HL-60 (cell line): ENCODE measurements at regions not wholly inside any gene's neighbourhood (a gene's known extent, or its start where the extent isn't known, plus 50 kb on each side); places are given as distances from the start of the nearest gene placed in this dataset.

Experiments
- DNase-seq, 2 experiments: peaks; one replicate each; pipeline ENCODE4 v3.0.0-alpha.2; 2010 to 2020; ENCODE audit warnings: low read depth in 1 of 2, low spot score in 1 of 2
- H3K27ac ChIP-seq: fragments of 250-450 bp; sonication (Bioruptor Pico); replicated peaks from 2 replicates; pipeline ENCODE4 v1.5.1; 2020; ENCODE audit warnings: mild to moderate bottlenecking, moderate library complexity
- H3K27me3 ChIP-seq: fragments of 250-450 bp; sonication (Bioruptor Pico); 2 replicates; pipeline ENCODE4 v1.5.1; 2021; ENCODE audit warnings: mild to moderate bottlenecking, moderate library complexity; ENCODE audit not compliant: insufficient read depth, poor library complexity, severe bottlenecking
- H3K4me3 ChIP-seq: replicated peaks from 2 replicates; pipeline ENCODE4 v1.5.1; 2011; ENCODE audit warnings: mild to moderate bottlenecking, control low read depth, low read length; ENCODE audit not compliant: insufficient read depth
- GABPA ChIP-seq: IDR thresholded peaks from 2 replicates; pipeline ENCODE4 v1.6.1; 2012; ENCODE audit warnings: low read depth
- POLR2AphosphoS5 ChIP-seq: IDR thresholded peaks from 2 replicates; pipeline ENCODE4 v1.6.1; 2012; ENCODE audit warnings: low read depth
- REST ChIP-seq: IDR thresholded peaks from 2 replicates; pipeline ENCODE4 v1.6.1; 2012; ENCODE audit warnings: low read depth; ENCODE audit not compliant: insufficient replicate concordance
- SPI1 ChIP-seq: IDR thresholded peaks from 2 replicates; pipeline ENCODE4 v1.6.1; 2012; ENCODE audit warnings: low read depth, mild to moderate bottlenecking, borderline replicate concordance
- TF ChIP-seq, protein P1 (sequence below): IDR thresholded peaks from one replicate; pipeline ENCODE4 v1.5.1; 2011; ENCODE audit warnings: low read length, control low read depth, inconsistent platforms; ENCODE audit not compliant: insufficient read depth

DNA sequence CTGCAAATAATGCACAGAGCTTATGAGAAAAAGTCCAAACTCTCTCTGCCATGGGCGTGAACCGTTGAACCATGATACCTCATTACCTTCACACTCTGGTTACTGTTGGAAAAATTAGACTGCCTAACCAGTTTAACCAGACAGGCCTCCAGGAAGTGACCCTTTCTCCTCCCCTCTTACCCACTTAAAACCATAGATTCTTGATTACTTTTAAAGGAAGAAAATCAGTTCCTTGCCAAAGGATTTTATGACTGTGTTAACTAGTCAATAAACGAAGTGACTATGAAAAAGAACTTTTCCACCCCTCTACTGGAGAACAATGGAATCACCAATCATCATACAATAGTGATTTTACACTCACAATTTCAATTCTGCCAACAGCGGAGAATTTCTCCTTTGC, 254.0 kb upstream of the ATP2B1 start:
- DNase-seq, result no peak
- H3K27me3 ChIP-seq, result no peaks in the 10 kb centered on the region
- H3K4me3 ChIP-seq, result no peak overlapping the region
- no peak overlapping the region for H3K27ac ChIP-seq
- TF ChIP-seq REST, result no peak
- TF ChIP-seq, protein P1, sequence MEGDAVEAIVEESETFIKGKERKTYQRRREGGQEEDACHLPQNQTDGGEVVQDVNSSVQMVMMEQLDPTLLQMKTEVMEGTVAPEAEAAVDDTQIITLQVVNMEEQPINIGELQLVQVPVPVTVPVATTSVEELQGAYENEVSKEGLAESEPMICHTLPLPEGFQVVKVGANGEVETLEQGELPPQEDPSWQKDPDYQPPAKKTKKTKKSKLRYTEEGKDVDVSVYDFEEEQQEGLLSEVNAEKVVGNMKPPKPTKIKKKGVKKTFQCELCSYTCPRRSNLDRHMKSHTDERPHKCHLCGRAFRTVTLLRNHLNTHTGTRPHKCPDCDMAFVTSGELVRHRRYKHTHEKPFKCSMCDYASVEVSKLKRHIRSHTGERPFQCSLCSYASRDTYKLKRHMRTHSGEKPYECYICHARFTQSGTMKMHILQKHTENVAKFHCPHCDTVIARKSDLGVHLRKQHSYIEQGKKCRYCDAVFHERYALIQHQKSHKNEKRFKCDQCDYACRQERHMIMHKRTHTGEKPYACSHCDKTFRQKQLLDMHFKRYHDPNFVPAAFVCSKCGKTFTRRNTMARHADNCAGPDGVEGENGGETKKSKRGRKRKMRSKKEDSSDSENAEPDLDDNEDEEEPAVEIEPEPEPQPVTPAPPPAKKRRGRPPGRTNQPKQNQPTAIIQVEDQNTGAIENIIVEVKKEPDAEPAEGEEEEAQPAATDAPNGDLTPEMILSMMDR, result no peak
- no peak for TF ChIP-seq SPI1
- TF ChIP-seq POLR2AphosphoS5, result no peak
- TF ChIP-seq GABPA, result no peak

DNA sequence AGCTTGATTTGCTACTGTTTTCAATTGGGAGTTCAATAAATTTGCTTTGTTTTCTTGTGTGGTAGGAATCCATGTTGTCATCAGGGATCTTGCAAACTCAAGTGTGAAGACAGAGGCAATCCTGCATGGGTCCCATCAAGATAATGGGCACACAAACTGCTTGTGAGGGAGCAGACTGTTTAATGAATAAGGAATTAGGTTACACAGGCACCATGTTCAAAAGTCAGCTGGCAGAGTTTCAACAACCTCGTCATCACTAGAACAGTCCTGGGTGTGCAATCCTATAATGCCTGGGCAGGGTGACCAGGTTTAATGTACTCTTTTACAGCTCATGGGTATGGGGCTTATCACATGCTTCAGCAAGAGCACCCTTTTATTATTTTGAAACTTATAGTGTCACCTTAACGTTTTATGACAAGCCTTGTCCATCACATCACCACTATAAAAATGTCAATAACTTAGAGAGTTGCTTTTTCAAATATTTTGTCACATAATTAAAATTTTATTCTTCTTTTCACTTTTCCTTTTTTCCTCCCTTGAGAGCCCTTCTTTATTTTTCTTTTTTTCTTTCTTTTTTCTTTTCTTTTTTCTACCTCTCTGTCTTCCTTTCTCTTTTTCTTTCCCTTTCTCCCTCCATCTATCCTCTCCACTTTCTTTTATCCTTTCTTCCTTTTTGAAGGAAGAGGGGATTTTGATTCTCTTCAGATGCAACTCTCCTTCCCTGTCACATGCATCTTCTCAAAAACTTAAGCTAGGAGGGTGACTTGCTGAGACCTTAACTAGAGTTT, 252.2 kb upstream of the ATP2B1 start:
- no peak overlapping the region for H3K27ac ChIP-seq

GRCh38 chr12:89960011-89960507, 251.4 kb upstream of the ATP2B1 start:
- DNase-seq, result no peak
- Histone ChIP-seq H3K27me3 (no peaks in the 10 kb centered on the region), H3K27ac (no peak overlapping the region), H3K4me3 (no peak overlapping the region)
- TF ChIP-seq POLR2AphosphoS5 (no peak), GABPA (no peak), SPI1 (no peak)

More for the DNA sequence above, 252.2 kb upstream of the ATP2B1 start:
- no peak for TF ChIP-seq POLR2AphosphoS5
- TF ChIP-seq SPI1, result no peak
- Histone ChIP-seq H3K27me3 (no peaks in the 10 kb centered on the region), H3K4me3 (no peak overlapping the region)
- DNase-seq, result no peak

DNA sequence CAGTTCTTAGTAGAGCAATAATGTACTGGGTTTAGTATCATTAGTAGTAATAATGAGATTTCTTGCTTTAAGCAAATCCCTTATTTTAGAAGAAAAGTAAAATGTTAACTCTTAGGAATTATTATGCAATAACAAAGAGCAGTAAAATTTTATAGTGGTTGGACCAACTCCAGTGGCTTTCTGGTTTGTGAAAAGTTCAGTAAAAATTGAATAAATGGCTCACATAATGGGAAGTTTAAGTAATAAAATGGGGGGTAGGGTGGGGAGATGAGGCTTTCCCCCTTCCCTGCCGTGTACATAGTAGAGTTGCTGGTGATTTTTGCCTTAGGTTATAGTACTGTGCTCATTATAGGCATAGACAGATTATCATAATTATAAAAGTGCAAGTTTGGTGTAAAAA, 250.5 kb upstream of the ATP2B1 start:
- no peaks in the 10 kb centered on the region for H3K27me3 ChIP-seq
- TF ChIP-seq, protein P1, result no peak
- no peak overlapping the region for H3K27ac ChIP-seq
- no peak overlapping the region for H3K4me3 ChIP-seq
- no peak for DNase-seq

GRCh38 chr12:89954259-89954658, 245.6 kb upstream of the ATP2B1 start:
- Histone ChIP-seq H3K4me3 (no peak overlapping the region), H3K27ac (no peak overlapping the region), H3K27me3 (no peaks in the 10 kb centered on the region)
- DNase-seq, result no peak
- TF ChIP-seq, protein P1, result no peak
- TF ChIP-seq SPI1 (no peak), POLR2AphosphoS5 (no peak), GABPA (no peak), REST (no peak)
